Astrocyte (in vitro differentiated cells and primary cell): ENCODE measurements at regions not wholly inside any gene's neighbourhood (a gene's known extent, or its start where the extent isn't known, plus 50 kb on each side); places are given as distances from the start of the nearest gene placed in this dataset.
A peak's percentile ranks its signal among the peaks of the same experiment; 100 is the strongest.

Experiments used
- DNase-seq: peaks from one replicate; pipeline ENCODE4 v3.0.0-alpha.2; 2010; ENCODE audit warnings: low read depth
- FAIRE-seq: peaks from 2 replicates; lab custom pipeline; 2011; peaks lifted over from hg19 to GRCh38; lab: Jason Lieb, UNC
- H2AFZ ChIP-seq: 2 replicates; pipeline ENCODE4 v1.6.0; 2012; ENCODE audit warnings: low read depth, low read length, inconsistent platforms
- H3K27ac ChIP-seq: 2 replicates; pipeline ENCODE4 v1.5.1; 2011; ENCODE audit warnings: low read depth, low read length, inconsistent platforms
- H3K27me3 ChIP-seq: 2 replicates; pipeline ENCODE4 v1.6.0; 2011; ENCODE audit warnings: low read length, inconsistent platforms; ENCODE audit not compliant: insufficient read depth
- H3K36me3 ChIP-seq: 2 replicates; pipeline ENCODE4 v1.5.1; 2011; ENCODE audit warnings: low read length, inconsistent platforms; ENCODE audit not compliant: insufficient read depth
- H3K4me1 ChIP-seq: 2 replicates; pipeline ENCODE4 v1.5.1; 2011; ENCODE audit warnings: low read length, inconsistent platforms; ENCODE audit not compliant: insufficient read depth
- H3K4me2 ChIP-seq: 2 replicates; pipeline ENCODE4 v1.6.0; 2012; ENCODE audit warnings: low read length, inconsistent platforms
- H3K4me3 ChIP-seq: 2 replicates; pipeline ENCODE4 v1.5.1; 2011; ENCODE audit warnings: low read depth, mild to moderate bottlenecking, low read length, inconsistent platforms; ENCODE audit not compliant: insufficient read depth
- H3K79me2 ChIP-seq: 2 replicates; pipeline ENCODE4 v1.6.0; 2012; ENCODE audit warnings: mild to moderate bottlenecking, low read length, inconsistent platforms; ENCODE audit not compliant: insufficient read depth
- H3K9ac ChIP-seq: 2 replicates; pipeline ENCODE4 v1.6.0; 2012; ENCODE audit warnings: mild to moderate bottlenecking, low read length, inconsistent platforms
- H3K9me3 ChIP-seq: 2 replicates; pipeline ENCODE4 v1.5.1; 2012; ENCODE audit warnings: low read depth, mild to moderate bottlenecking, low read length, inconsistent platforms; ENCODE audit not compliant: insufficient read depth
- H4K20me1 ChIP-seq: 2 replicates; pipeline ENCODE4 v1.6.0; 2012; ENCODE audit warnings: low read length, inconsistent platforms; ENCODE audit not compliant: insufficient read depth
- H3K27ac Mint-ChIP-seq: one replicate; pipeline ENCODE4 v1.8.0; 2021; ENCODE audit warnings: mild to moderate bottlenecking, mixed read lengths; ENCODE audit not compliant: unreplicated experiment
- H3K27me3 Mint-ChIP-seq: one replicate; pipeline ENCODE4 v1.8.0; 2021; ENCODE audit warnings: low read depth, mixed read lengths; ENCODE audit not compliant: unreplicated experiment
- H3K36me3 Mint-ChIP-seq: one replicate; pipeline ENCODE4 v1.8.0; 2021; ENCODE audit warnings: low read depth, mixed read lengths; ENCODE audit not compliant: unreplicated experiment
- H3K4me1 Mint-ChIP-seq: one replicate; pipeline ENCODE4 v1.8.0; 2021; ENCODE audit warnings: low read depth, mixed read lengths; ENCODE audit not compliant: unreplicated experiment
- H3K4me3 Mint-ChIP-seq: one replicate; pipeline ENCODE4 v1.8.0; 2021; ENCODE audit warnings: mild to moderate bottlenecking, moderate library complexity, mixed read lengths; ENCODE audit not compliant: unreplicated experiment
- H3K9me3 Mint-ChIP-seq: one replicate; pipeline ENCODE4 v1.8.0; 2021; ENCODE audit warnings: mild to moderate bottlenecking, mixed read lengths; ENCODE audit not compliant: unreplicated experiment
- EZH2 ChIP-seq: IDR thresholded peaks from 2 replicates; pipeline ENCODE4 v1.6.1; 2012; ENCODE audit warnings: mild to moderate bottlenecking, low read length, inconsistent platforms; ENCODE audit not compliant: insufficient read depth
- TF ChIP-seq, protein P1 (sequence below): IDR thresholded peaks from 2 replicates; pipeline ENCODE4 v1.5.1; 2011; ENCODE audit warnings: low read depth, mild to moderate bottlenecking, inconsistent platforms, low read length, moderate library complexity; ENCODE audit not compliant: insufficient read depth

DNA sequence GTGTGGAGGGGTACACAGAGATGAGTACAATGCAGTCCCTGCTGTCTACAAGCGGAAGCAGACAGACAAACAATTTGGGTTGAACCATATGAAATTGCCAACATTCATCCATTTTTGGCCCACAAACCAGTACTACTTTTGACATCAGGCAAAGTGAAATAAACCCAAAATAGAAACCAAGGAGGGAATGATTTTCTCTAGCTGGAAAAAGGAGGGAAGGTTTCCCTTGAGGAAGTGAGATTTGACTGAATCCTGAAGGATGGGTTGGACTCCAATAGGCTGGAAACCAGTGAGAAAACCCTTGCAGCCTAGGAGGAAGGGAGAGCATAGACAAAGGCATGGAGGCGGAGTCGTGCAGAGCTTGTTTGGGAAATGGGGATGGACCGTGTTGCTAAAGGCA lies 63.5 kb upstream of the PJA1 start:
- Mint-ChIP-seq H3K36me3 (no peaks in the 10 kb centered on the region), H3K9me3 (no peaks in the 10 kb centered on the region), H3K4me1 (peaks cover 4% of the 10 kb centered on the region), H3K4me3 (no peak overlapping the region), H3K27me3 (peaks cover 4% of the 10 kb centered on the region), H3K27ac (no peak overlapping the region)
- TF ChIP-seq, protein P1, sequence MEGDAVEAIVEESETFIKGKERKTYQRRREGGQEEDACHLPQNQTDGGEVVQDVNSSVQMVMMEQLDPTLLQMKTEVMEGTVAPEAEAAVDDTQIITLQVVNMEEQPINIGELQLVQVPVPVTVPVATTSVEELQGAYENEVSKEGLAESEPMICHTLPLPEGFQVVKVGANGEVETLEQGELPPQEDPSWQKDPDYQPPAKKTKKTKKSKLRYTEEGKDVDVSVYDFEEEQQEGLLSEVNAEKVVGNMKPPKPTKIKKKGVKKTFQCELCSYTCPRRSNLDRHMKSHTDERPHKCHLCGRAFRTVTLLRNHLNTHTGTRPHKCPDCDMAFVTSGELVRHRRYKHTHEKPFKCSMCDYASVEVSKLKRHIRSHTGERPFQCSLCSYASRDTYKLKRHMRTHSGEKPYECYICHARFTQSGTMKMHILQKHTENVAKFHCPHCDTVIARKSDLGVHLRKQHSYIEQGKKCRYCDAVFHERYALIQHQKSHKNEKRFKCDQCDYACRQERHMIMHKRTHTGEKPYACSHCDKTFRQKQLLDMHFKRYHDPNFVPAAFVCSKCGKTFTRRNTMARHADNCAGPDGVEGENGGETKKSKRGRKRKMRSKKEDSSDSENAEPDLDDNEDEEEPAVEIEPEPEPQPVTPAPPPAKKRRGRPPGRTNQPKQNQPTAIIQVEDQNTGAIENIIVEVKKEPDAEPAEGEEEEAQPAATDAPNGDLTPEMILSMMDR = no peak
- TF ChIP-seq EZH2 = no peak
- no peak overlapping the region for H2AFZ ChIP-seq
- H3K27ac ChIP-seq = no peak overlapping the region
- H3K79me2 ChIP-seq = no peaks in the 10 kb centered on the region
- H3K27me3 ChIP-seq = no peaks in the 10 kb centered on the region
- H3K9ac ChIP-seq = no peak overlapping the region
- FAIRE-seq = peak; percentile 77
- H3K4me2 ChIP-seq = no peak overlapping the region
- no peaks in the 10 kb centered on the region for H3K9me3 ChIP-seq
- no peak overlapping the region for H3K4me3 ChIP-seq
- H4K20me1 ChIP-seq = no peaks in the 10 kb centered on the region
- no peak for DNase-seq
- H3K4me1 ChIP-seq = peaks cover 7% of the 10 kb centered on the region
- H3K36me3 ChIP-seq = no peaks in the 10 kb centered on the region

DNA sequence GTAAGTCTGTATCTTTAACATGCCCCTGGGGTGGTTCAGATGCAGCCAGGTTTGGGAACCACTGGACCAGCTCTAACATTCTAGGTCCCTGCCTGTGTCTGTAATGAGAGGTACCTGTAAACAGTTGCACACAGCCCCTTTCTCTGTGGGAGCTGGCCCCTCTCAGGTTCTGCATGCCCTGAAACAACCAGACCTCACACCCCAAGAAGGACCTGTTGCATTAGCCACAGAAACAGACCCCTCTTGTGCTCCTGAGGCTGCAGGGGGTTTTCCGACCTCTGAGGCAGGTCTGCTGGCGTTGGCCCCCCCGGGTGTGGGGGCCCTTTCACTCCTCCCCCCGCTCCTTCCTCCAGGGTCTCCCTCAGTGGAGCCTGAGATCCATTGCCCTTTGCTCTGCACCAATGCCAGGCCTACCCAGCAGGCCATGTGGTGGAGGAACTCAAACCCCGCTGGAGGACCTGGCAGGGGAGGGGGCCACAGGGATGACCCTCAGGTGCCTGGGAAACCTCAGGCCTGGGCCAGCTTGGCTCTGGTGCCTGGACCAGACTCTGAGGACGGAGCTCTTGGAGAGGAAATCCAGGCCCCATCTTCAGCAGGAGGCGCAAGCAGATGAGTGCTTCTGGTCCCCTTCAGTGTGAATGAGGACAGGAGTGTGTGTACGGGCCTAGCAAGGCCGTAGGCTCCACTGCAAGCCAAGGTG lies 61.4 kb upstream of the PJA1 start:
- H4K20me1 ChIP-seq = no peaks in the 10 kb centered on the region
- H2AFZ ChIP-seq = no peak overlapping the region
- no peaks in the 10 kb centered on the region for H3K9me3 ChIP-seq
- H3K27me3 ChIP-seq = no peaks in the 10 kb centered on the region
- Mint-ChIP-seq H3K9me3 (no peaks in the 10 kb centered on the region), H3K27me3 (peaks cover 7% of the 10 kb centered on the region), H3K36me3 (no peaks in the 10 kb centered on the region), H3K4me3 (no peak overlapping the region), H3K27ac (no peak overlapping the region), H3K4me1 (peaks cover 6% of the 10 kb centered on the region)
- TF ChIP-seq, protein P1 = no peak
- no peak for TF ChIP-seq EZH2
- H3K4me1 ChIP-seq = peaks cover 7% of the 10 kb centered on the region
- DNase-seq (no peak), FAIRE-seq (no peak)
- H3K4me2 ChIP-seq = no peak overlapping the region
- no peak overlapping the region for H3K4me3 ChIP-seq
- no peaks in the 10 kb centered on the region for H3K36me3 ChIP-seq
- H3K9ac ChIP-seq = no peak overlapping the region
- no peak overlapping the region for H3K27ac ChIP-seq
- no peaks in the 10 kb centered on the region for H3K79me2 ChIP-seq
